ENCODE measurements at regions not wholly inside any gene's neighbourhood (a gene's known extent, or its start where the extent isn't known, plus 50 kb on each side); places are given as distances from the start of the nearest gene placed in this dataset.

DNA sequence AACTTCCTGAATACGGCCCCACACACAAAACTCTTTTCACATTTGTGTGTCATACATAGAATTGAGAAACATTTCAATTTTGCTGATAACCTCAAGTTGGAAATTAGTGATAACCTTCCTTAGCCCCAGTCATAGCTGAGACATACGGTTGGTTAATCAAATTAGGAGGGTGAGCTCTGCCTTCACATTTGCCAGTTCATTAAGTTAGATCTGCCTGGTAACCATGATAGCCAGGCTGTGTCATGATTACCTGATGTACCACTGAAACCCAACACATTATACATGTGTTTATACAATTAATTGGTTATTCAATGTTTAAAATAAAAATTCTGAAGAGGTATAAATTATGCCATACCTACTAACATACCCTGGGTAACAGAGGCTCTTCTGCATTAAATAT is 60.8 kb upstream of the RAB11FIP2 start:
- TF ChIP-seq, protein P1, sequence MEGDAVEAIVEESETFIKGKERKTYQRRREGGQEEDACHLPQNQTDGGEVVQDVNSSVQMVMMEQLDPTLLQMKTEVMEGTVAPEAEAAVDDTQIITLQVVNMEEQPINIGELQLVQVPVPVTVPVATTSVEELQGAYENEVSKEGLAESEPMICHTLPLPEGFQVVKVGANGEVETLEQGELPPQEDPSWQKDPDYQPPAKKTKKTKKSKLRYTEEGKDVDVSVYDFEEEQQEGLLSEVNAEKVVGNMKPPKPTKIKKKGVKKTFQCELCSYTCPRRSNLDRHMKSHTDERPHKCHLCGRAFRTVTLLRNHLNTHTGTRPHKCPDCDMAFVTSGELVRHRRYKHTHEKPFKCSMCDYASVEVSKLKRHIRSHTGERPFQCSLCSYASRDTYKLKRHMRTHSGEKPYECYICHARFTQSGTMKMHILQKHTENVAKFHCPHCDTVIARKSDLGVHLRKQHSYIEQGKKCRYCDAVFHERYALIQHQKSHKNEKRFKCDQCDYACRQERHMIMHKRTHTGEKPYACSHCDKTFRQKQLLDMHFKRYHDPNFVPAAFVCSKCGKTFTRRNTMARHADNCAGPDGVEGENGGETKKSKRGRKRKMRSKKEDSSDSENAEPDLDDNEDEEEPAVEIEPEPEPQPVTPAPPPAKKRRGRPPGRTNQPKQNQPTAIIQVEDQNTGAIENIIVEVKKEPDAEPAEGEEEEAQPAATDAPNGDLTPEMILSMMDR (optimal IDR thresholded peaks at IDR 0.05 in 1 of 3, IDR thresholded peaks at IDR 0.05 in 1 of 3, conservative IDR thresholded peaks at IDR 0.05 in 1 of 3; ENCODE audit: extremely low read depth in 1 of 3, insufficient read depth in 2 of 3, low read length in 3 of 3) = no peak
- TF ChIP-seq EZH2 (IDR thresholded peaks at IDR 0.05; ENCODE audit: low read length) = no peak

Measured in keratinocyte (primary cell).